Breast epithelium (tissue), 3 donors: ENCODE measurements at regions not wholly inside any gene's neighbourhood (a gene's known extent, or its start where the extent isn't known, plus 50 kb on each side); places are given as distances from the start of the nearest gene placed in this dataset.

Experiments
- CTCF ChIP-seq, 3 donors: fragments of 450-650 bp; IDR thresholded peaks; one replicate each; pipeline ENCODE4 v1.5.1; 2016 to 2017; ENCODE audit warnings: antibody characterized with exemption in 3 of 3, mild to moderate bottlenecking in 3 of 3, moderate library complexity in 3 of 3
- POLR2A ChIP-seq: fragments of 450-650 bp; IDR thresholded peaks from one replicate; pipeline ENCODE4 v1.6.1; 2016; ENCODE audit warnings: antibody characterized with exemption, mild to moderate bottlenecking, moderate library complexity
- POLR2AphosphoS5 ChIP-seq, 3 donors: sonication (generic); formaldehyde crosslinking; IDR thresholded peaks; one replicate each; pipeline ENCODE4 v1.6.1; 2017; ENCODE audit warnings: antibody characterized with exemption in 3 of 3

GRCh38 chr22:49668402-49668801, 159.3 kb downstream of the BRD1 start:
- TF ChIP-seq POLR2AphosphoS5 (IDR thresholded peaks at IDR 0.05) (no peak), CTCF (IDR thresholded peaks at IDR 0.05) (no peak), POLR2A (no peak)
